HepG2 (cell line): ENCODE measurements at regions not wholly inside any gene's neighbourhood (a gene's known extent, or its start where the extent isn't known, plus 50 kb on each side); places are given as distances from the start of the nearest gene placed in this dataset.

ENCODE experiments used
- BHLHE40 ChIP-seq: IDR thresholded peaks from 2 replicates; pipeline ENCODE4 v1.6.1; 2011; ENCODE audit warnings: low read length, improper control_type of control experiment
- MAZ ChIP-seq, 2 experiments: sonication (generic) in 1 of 2; formaldehyde crosslinking in 1 of 2; IDR thresholded peaks; 2 replicates each; pipeline versions ENCODE4 v1.5.0 to v1.6.1; 2012 to 2020; ENCODE audit warnings: low read depth in 2 of 2, mild to moderate bottlenecking in 2 of 2, borderline replicate concordance in 1 of 2, improper control_type of control experiment in 1 of 2, low read length in 1 of 2, missing genetic modification reagents in 1 of 2, moderate library complexity in 1 of 2
- NFIB ChIP-seq: sonication (generic); formaldehyde crosslinking; IDR thresholded peaks from 2 replicates; pipeline ENCODE4 v1.9.0; 2021; ENCODE audit warnings: missing genetic modification reagents, mild to moderate bottlenecking, borderline replicate concordance
- TBP ChIP-seq: sonication (generic); formaldehyde crosslinking; IDR thresholded peaks from 2 replicates; pipeline ENCODE4 v1.5.0; 2020; ENCODE audit warnings: missing genetic modification reagents
- ZKSCAN1 ChIP-seq: fragments of 150-350 bp; IDR thresholded peaks from 2 replicates; pipeline ENCODE4 v1.6.1; 2014; ENCODE audit warnings: low read length
- ZNF143 ChIP-seq: sonication (generic); formaldehyde crosslinking; IDR thresholded peaks from 2 replicates; pipeline ENCODE4 v1.4.0; 2020; ENCODE audit warnings: missing genetic modification reagents
- TF ChIP-seq, protein P1 (sequence below): sonication (generic); formaldehyde crosslinking; IDR thresholded peaks from 2 replicates; pipeline ENCODE4 v1.4.0; 2020; ENCODE audit warnings: mild to moderate bottlenecking, missing genetic modification reagents

DNA sequence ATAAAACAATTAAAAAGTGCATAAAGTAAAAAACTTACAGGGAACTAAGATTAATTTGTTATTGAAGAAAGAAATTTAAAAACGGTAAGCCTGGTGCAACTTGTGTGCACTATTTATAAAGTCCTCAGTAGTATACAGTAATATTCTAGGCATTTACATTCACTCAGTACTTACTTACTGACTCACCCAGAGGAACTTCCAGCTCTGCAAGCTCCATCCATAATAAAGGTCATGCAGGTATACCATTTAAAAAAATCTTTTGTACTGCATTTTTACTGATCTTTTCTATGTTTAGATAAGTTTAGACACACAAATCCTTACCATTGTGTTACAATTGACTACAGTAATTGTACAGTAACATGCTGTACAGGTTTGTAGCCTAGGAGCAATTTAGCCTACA is 51.5 kb upstream of the NXPH2 start:
- TF ChIP-seq MAZ (IDR thresholded peaks at IDR 0.05; ENCODE audit: borderline replicate concordance, low read depth, low read length) (no peak), MAZ (CRISPR knock-in tag; IDR thresholded peaks at IDR 0.05; ENCODE audit: low read depth) (no peak), ZNF143 (CRISPR knock-in tag) (no peak), TBP (CRISPR knock-in tag) (no peak), NFIB (no peak), ZKSCAN1 (no peak), BHLHE40 (no peak)
- TF ChIP-seq, protein P1, sequence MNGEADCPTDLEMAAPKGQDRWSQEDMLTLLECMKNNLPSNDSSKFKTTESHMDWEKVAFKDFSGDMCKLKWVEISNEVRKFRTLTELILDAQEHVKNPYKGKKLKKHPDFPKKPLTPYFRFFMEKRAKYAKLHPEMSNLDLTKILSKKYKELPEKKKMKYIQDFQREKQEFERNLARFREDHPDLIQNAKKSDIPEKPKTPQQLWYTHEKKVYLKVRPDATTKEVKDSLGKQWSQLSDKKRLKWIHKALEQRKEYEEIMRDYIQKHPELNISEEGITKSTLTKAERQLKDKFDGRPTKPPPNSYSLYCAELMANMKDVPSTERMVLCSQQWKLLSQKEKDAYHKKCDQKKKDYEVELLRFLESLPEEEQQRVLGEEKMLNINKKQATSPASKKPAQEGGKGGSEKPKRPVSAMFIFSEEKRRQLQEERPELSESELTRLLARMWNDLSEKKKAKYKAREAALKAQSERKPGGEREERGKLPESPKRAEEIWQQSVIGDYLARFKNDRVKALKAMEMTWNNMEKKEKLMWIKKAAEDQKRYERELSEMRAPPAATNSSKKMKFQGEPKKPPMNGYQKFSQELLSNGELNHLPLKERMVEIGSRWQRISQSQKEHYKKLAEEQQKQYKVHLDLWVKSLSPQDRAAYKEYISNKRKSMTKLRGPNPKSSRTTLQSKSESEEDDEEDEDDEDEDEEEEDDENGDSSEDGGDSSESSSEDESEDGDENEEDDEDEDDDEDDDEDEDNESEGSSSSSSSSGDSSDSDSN (CRISPR knock-in tag): no peak
